Skeletal muscle tissue (tissue), 4 donors: ENCODE measurements at regions not wholly inside any gene's neighbourhood (a gene's known extent, or its start where the extent isn't known, plus 50 kb on each side); places are given as distances from the start of the nearest gene placed in this dataset. TPM values are rescaled to one million over a fixed set of nuclear protein-coding genes. Genes with fewer than 3 reads are reported as not detected.

Experiments used
- H3K27ac ChIP-seq: one replicate; pipeline ENCODE4 v1.7.0; 2013; ENCODE audit warnings: mild to moderate bottlenecking, low read depth, low read length, inconsistent platforms
- H3K27me3 ChIP-seq, 3 donors: one replicate each; pipeline ENCODE4 v1.7.0; 2013; ENCODE audit warnings: low read length in 3 of 3; ENCODE audit not compliant: control insufficient read depth in 3 of 3, insufficient read depth in 3 of 3
- H3K36me3 ChIP-seq, 3 donors: one replicate each; pipeline ENCODE4 v1.7.0; 2013; ENCODE audit warnings: low read length in 3 of 3; ENCODE audit not compliant: control insufficient read depth in 3 of 3, insufficient read depth in 3 of 3
- H3K4me1 ChIP-seq, 3 donors: one replicate each; pipeline ENCODE4 v1.7.0; 2013; ENCODE audit warnings: low read length in 3 of 3, mild to moderate bottlenecking in 3 of 3; ENCODE audit not compliant: control insufficient read depth in 3 of 3, insufficient read depth in 3 of 3
- H3K4me3 ChIP-seq, 3 donors: one replicate each; pipeline ENCODE4 v1.7.0; 2013; ENCODE audit warnings: low read length in 3 of 3
- H3K9ac ChIP-seq, 3 donors: one replicate each; pipeline ENCODE4 v1.7.0; 2013; ENCODE audit warnings: low read length in 3 of 3, mild to moderate bottlenecking in 3 of 3, moderate library complexity in 2 of 3, low read depth in 1 of 3
- H3K9me3 ChIP-seq, 3 donors: one replicate each; pipeline ENCODE4 v1.7.0; 2013; ENCODE audit warnings: low read length in 3 of 3; ENCODE audit not compliant: control insufficient read depth in 3 of 3
- small RNA-seq: library from RNA; depleted of rRNA; stranded (forward); fragments of <200 nt; gene quantifications from one replicate; pipeline ENCODE3, GENCODE V24; 2014
- donor health status: Osteomylitis.

GRCh38 chr4:44801384-44801783 lies 75.0 kb upstream of the GNPDA2 start:
- no peaks in the 10 kb centered on the region for H3K27me3 ChIP-seq

GRCh38 chr4:44791831-44792230 lies 65.5 kb upstream of the GNPDA2 start:
- Histone ChIP-seq H3K9ac (no peak overlapping the region), H3K36me3 (no peaks in the 10 kb centered on the region), H3K27ac (no peak overlapping the region), H3K27me3 (no peaks in the 10 kb centered on the region), H3K9me3 (peaks cover 0 to 2% (median 0%) of the 10 kb centered on the region in 3 donors), H3K4me1 (no peaks in the 10 kb centered on the region), H3K4me3 (no peak overlapping the region)

More at GRCh38 chr4:44801384-44801783, 75.0 kb upstream of the GNPDA2 start:
- no peaks in the 10 kb centered on the region for H3K4me1 ChIP-seq
- no peak overlapping the region for H3K27ac ChIP-seq
- H3K9me3 ChIP-seq = peaks cover 0 to 2% (median 2%) of the 10 kb centered on the region in 3 donors
- H3K4me3 ChIP-seq = no peak overlapping the region
- H3K9ac ChIP-seq = no peak overlapping the region
- no peaks in the 10 kb centered on the region for H3K36me3 ChIP-seq

GRCh38 chr4:44777115-44777514 lies 50.8 kb upstream of the GNPDA2 start:
- Histone ChIP-seq H3K4me1 (no peaks in the 10 kb centered on the region), H3K27ac (no peak overlapping the region), H3K36me3 (no peaks in the 10 kb centered on the region), H3K4me3 (no peak overlapping the region), H3K27me3 (no peaks in the 10 kb centered on the region), H3K9ac (no peak overlapping the region), H3K9me3 (no peaks in the 10 kb centered on the region)

Small RNA genes lying in the stretch of these regions (small RNA-seq; reads per million reads assigned to genes)
- gene RNU6-931P = not detected
